Liver (tissue), 7 donors: ENCODE measurements at regions not wholly inside any gene's neighbourhood (a gene's known extent, or its start where the extent isn't known, plus 50 kb on each side); places are given as distances from the start of the nearest gene placed in this dataset.

Source experiments
- DNase-seq: peaks from one replicate; pipeline ENCODE4 v3.0.0-alpha.2; 2017; ENCODE audit warnings: low spot score
- H3K27ac ChIP-seq, 2 donors: one replicate each; pipeline ENCODE4 v1.7.0; 2013; ENCODE audit warnings: inconsistent platforms in 2 of 2, low read length in 2 of 2, control low read depth in 1 of 2, low read depth in 1 of 2, mild to moderate bottlenecking in 1 of 2
- H3K27me3 ChIP-seq, 4 donors: one replicate each; pipeline versions ENCODE4 v1.6.1 to v1.7.0; 2013; ENCODE audit warnings: low read length in 3 of 4, inconsistent platforms in 1 of 4, mild to moderate bottlenecking in 1 of 4, moderate library complexity in 1 of 4; ENCODE audit not compliant: control insufficient read depth in 4 of 4, insufficient read depth in 4 of 4
- H3K36me3 ChIP-seq, 4 donors: one replicate each; pipeline versions ENCODE4 v1.6.1 to v1.7.0; 2013; ENCODE audit warnings: low read length in 3 of 4, mild to moderate bottlenecking in 3 of 4, low read depth in 1 of 4, moderate library complexity in 1 of 4; ENCODE audit not compliant: control insufficient read depth in 4 of 4, insufficient read depth in 3 of 4
- H3K4me1 ChIP-seq, 4 donors: one replicate each; pipeline versions ENCODE4 v1.6.1 to v1.7.0; 2013; ENCODE audit warnings: low read length in 3 of 4, mild to moderate bottlenecking in 3 of 4, moderate library complexity in 1 of 4; ENCODE audit not compliant: control insufficient read depth in 4 of 4, insufficient read depth in 4 of 4
- H3K4me3 ChIP-seq, 3 donors: one replicate each; pipeline versions ENCODE4 v1.6.1 to v1.7.0; 2013; ENCODE audit warnings: low read length in 3 of 3, control low read depth in 1 of 3, low read depth in 1 of 3, mild to moderate bottlenecking in 1 of 3
- H3K9ac ChIP-seq, 2 donors: one replicate each; pipeline ENCODE4 v1.7.0; 2013; ENCODE audit warnings: low read length in 2 of 2, mild to moderate bottlenecking in 2 of 2, moderate library complexity in 2 of 2, control low read depth in 1 of 2, low read depth in 1 of 2
- H3K9me3 ChIP-seq, 4 donors: one replicate each; pipeline versions ENCODE4 v1.6.1 to v1.7.0; 2013; ENCODE audit warnings: low read length in 3 of 4; ENCODE audit not compliant: control insufficient read depth in 4 of 4
- ATF3 ChIP-seq: IDR thresholded peaks from 2 replicates; pipeline ENCODE4 v1.6.1; 2016; ENCODE audit warnings: antibody characterized with exemption
- EGR1 ChIP-seq, 2 donors: IDR thresholded peaks; 2 replicates each; pipeline ENCODE4 v1.6.1; 2016 to 2018; ENCODE audit warnings: antibody characterized with exemption in 2 of 2, low read depth in 2 of 2
- FOXA1 ChIP-seq: IDR thresholded peaks from 2 replicates; pipeline ENCODE4 v1.6.1; 2016; ENCODE audit warnings: antibody characterized with exemption
- FOXA2 ChIP-seq: IDR thresholded peaks from 2 replicates; pipeline ENCODE4 v1.6.1; 2016; ENCODE audit warnings: antibody characterized with exemption
- GABPA ChIP-seq, 2 donors: IDR thresholded peaks in 1 of 2; conservative IDR thresholded peaks in 1 of 2; 2 replicates each; pipeline ENCODE4 v1.6.1; 2016; ENCODE audit warnings: antibody characterized with exemption in 2 of 2, mild to moderate bottlenecking in 1 of 2, moderate library complexity in 1 of 2
- HNF4A ChIP-seq, 2 donors: conservative IDR thresholded peaks; 2 replicates each; pipeline ENCODE4 v1.6.1; 2016; ENCODE audit warnings: antibody characterized with exemption in 2 of 2, mild to moderate bottlenecking in 2 of 2
- HNF4G ChIP-seq: IDR thresholded peaks from 2 replicates; pipeline ENCODE4 v1.6.1; 2016; ENCODE audit warnings: antibody characterized with exemption
- JUND ChIP-seq, 2 donors: IDR thresholded peaks; 2 replicates each; pipeline ENCODE4 v1.6.1; 2016; ENCODE audit warnings: antibody characterized with exemption in 2 of 2
- MAX ChIP-seq: IDR thresholded peaks from 2 replicates; pipeline ENCODE4 v1.6.1; 2016; ENCODE audit warnings: antibody characterized with exemption
- NR2F2 ChIP-seq: IDR thresholded peaks from 2 replicates; pipeline ENCODE4 v1.6.1; 2016; ENCODE audit warnings: antibody characterized with exemption
- RAD21 ChIP-seq, 2 donors: IDR thresholded peaks; 2 replicates each; pipeline ENCODE4 v1.6.1; 2016; ENCODE audit warnings: antibody characterized with exemption in 2 of 2, mild to moderate bottlenecking in 2 of 2
- REST ChIP-seq: IDR thresholded peaks from 2 replicates; pipeline ENCODE4 v1.6.1; 2016; ENCODE audit warnings: antibody characterized with exemption, mild to moderate bottlenecking
- RXRA ChIP-seq, 2 donors: IDR thresholded peaks; 2 replicates each; pipeline ENCODE4 v1.6.1; 2017 to 2018; ENCODE audit warnings: antibody characterized with exemption in 2 of 2, mild to moderate bottlenecking in 1 of 2
- SP1 ChIP-seq: IDR thresholded peaks from 2 replicates; pipeline ENCODE4 v1.6.1; 2018; ENCODE audit warnings: antibody characterized with exemption, mild to moderate bottlenecking
- TAF1 ChIP-seq: conservative IDR thresholded peaks from 2 replicates; pipeline ENCODE4 v1.6.1; 2016; ENCODE audit warnings: antibody characterized with exemption, mild to moderate bottlenecking
- YY1 ChIP-seq: IDR thresholded peaks from 2 replicates; pipeline ENCODE4 v1.6.1; 2016; ENCODE audit warnings: antibody characterized with exemption, mild to moderate bottlenecking
- ZBTB33 ChIP-seq: IDR thresholded peaks from 2 replicates; pipeline ENCODE4 v1.6.1; 2016; ENCODE audit warnings: antibody characterized with exemption
- WGBS: extraction: QIAGEN DNeasy Blood & Tissue Kit; methylation state at CpG from one replicate; pipeline ENCODE4 v1.1.7; 2013; 5-methylcytosine and 5-hydroxymethylcytosine counted together
- donor health status: healthy.
- donor health status: healthy.
- donor health status: healthy.
- donor health status: healthy.

GRCh38 chr5:171667341-171668096 lies 118.1 kb upstream of the SMIM23 start:
- TF ChIP-seq FOXA1: no peak
- no peak for TF ChIP-seq SP1
- no peak for TF ChIP-seq NR2F2
- no peak for TF ChIP-seq TAF1
- TF ChIP-seq ATF3: no peak
- no peak for TF ChIP-seq HNF4A (conservative IDR thresholded peaks at IDR 0.05)
- no peak for TF ChIP-seq JUND (IDR thresholded peaks at IDR 0.05)
- no peak for TF ChIP-seq FOXA2
- no peak for TF ChIP-seq RAD21 (IDR thresholded peaks at IDR 0.05)
- TF ChIP-seq ZBTB33: no peak
- TF ChIP-seq GABPA (IDR thresholded peaks at IDR 0.05 in 1 of 2, conservative IDR thresholded peaks at IDR 0.05 in 1 of 2): no peak
- TF ChIP-seq MAX: no peak
- TF ChIP-seq RXRA (IDR thresholded peaks at IDR 0.05): no peak
- no peak for TF ChIP-seq REST
- no peak for TF ChIP-seq YY1
- TF ChIP-seq EGR1 (IDR thresholded peaks at IDR 0.05; ENCODE audit: low read depth in 2 of 2): no peak
- TF ChIP-seq HNF4G: no peak
- no peaks in the 10 kb centered on the region for H3K27me3 ChIP-seq
- H3K4me1 ChIP-seq: no peaks in the 10 kb centered on the region
- no peak overlapping the region for H3K27ac ChIP-seq
- no peak overlapping the region for H3K9ac ChIP-seq
- 66% methylated on average over 30 of the region's 30 CpGs for WGBS
- no peak overlapping the region for H3K4me3 ChIP-seq
- DNase-seq: no peak
- H3K9me3 ChIP-seq: peaks cover 0 to 2% (median 0%) of the 10 kb centered on the region in 4 donors
- H3K36me3 ChIP-seq: no peaks in the 10 kb centered on the region

- Histone ChIP-seq H3K9ac (no peak overlapping the region), H3K27me3 (no peaks in the 10 kb centered on the region), H3K4me1 (no peaks in the 10 kb centered on the region), H3K27ac (no peak overlapping the region), H3K36me3 (no peaks in the 10 kb centered on the region), H3K9me3 (peaks cover 0 to 2% (median 0%) of the 10 kb centered on the region in 4 donors), H3K4me3 (no peak overlapping the region)
- no peak for DNase-seq
- WGBS: 81% methylated on average over 17 of the region's 17 CpGs
- TF ChIP-seq EGR1 (IDR thresholded peaks at IDR 0.05; ENCODE audit: low read depth in 2 of 2): no peak
- no peak for TF ChIP-seq RXRA (IDR thresholded peaks at IDR 0.05)
- no peak for TF ChIP-seq MAX
- TF ChIP-seq NR2F2: no peak
- TF ChIP-seq RAD21 (IDR thresholded peaks at IDR 0.05): no peak
- no peak for TF ChIP-seq SP1
- TF ChIP-seq YY1: no peak
- TF ChIP-seq REST: no peak
- TF ChIP-seq ZBTB33: no peak
- TF ChIP-seq HNF4A (conservative IDR thresholded peaks at IDR 0.05): no peak
- TF ChIP-seq FOXA2: no peak
- TF ChIP-seq GABPA (IDR thresholded peaks at IDR 0.05 in 1 of 2, conservative IDR thresholded peaks at IDR 0.05 in 1 of 2): no peak
- TF ChIP-seq HNF4G: no peak
- TF ChIP-seq FOXA1: no peak
- no peak for TF ChIP-seq JUND (IDR thresholded peaks at IDR 0.05)
- TF ChIP-seq ATF3: no peak
- TF ChIP-seq TAF1: no peak
These were observed 117.6 kb upstream of the SMIM23 start for GRCh38 chr5:171668097-171668412.
